ENCODE measurements at regions not wholly inside any gene's neighbourhood (a gene's known extent, or its start where the extent isn't known, plus 50 kb on each side); places are given as distances from the start of the nearest gene placed in this dataset.

DNA sequence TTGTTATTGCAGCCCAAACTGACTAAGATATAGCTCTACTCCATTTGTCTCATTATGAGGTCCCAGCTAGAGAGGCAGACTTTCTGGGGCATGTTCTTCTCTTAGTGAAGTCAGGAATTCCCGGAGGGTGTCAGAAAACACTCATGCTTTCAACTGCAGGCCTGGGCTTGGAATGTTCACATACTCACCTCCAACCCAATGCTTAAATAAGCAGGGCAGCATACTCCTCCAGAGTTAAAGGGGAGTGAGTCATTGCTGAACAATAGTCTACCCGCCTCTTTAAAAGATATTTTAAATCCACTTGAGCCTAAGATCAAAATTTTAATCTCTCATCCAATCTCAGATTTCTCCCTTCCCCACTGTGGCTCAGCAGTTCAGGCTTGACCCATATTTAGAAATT, 167.8 kb upstream of the DPH6 start:
- no peak for ATAC-seq
- Histone ChIP-seq H3K4me1 (ENCODE audit: control insufficient read depth, insufficient read depth, low read length) (no peaks in the 10 kb centered on the region), H3K27ac (ENCODE audit: control insufficient read depth, insufficient read depth) (no peak overlapping the region), H3K36me3 (ENCODE audit: control insufficient read depth in 2 of 2, insufficient read depth in 2 of 2, low read length in 1 of 2) (no peaks in the 10 kb centered on the region), H2AFZ (ENCODE audit: control insufficient read depth, low read depth, low read length) (no peak overlapping the region), H3K79me2 (ENCODE audit: control insufficient read depth, insufficient read depth, low read length) (no peaks in the 10 kb centered on the region), H3K9me3 (replicated peaks; ENCODE audit: control insufficient read depth, insufficient read depth, low read length) (no peaks in the 10 kb centered on the region), H3K9ac (ENCODE audit: control insufficient read depth, insufficient read depth, low read length) (no peak overlapping the region), H3K4me3 (no peak overlapping the region), H3K27me3 (replicated peaks in 1 of 2; ENCODE audit: control insufficient read depth in 2 of 2, insufficient read depth in 2 of 2, low read length in 1 of 2) (no peaks in the 10 kb centered on the region), H3K4me2 (ENCODE audit: control insufficient read depth, insufficient read depth) (no peak overlapping the region), H4K20me1 (ENCODE audit: control insufficient read depth, insufficient read depth) (no peaks in the 10 kb centered on the region)
- RAD21 ChIA-PET (ENCODE audit: unreplicated experiment) = no interaction called here
- intact Hi-C loops (cut with micrococcal nuclease; ENCODE audit: unreplicated experiment) (no loop called here), in situ Hi-C loops (cut with MboI) (no loop called here)
- CTCF ChIA-PET = no interaction called here
- no peak for FAIRE-seq
- TF ChIP-seq NR2F1 (conservative IDR thresholded peaks at IDR 0.05) = no peak
- no peak for TF ChIP-seq RFX5 (IDR thresholded peaks at IDR 0.05; ENCODE audit: low read depth, low read length)
- TF ChIP-seq, protein P1, sequence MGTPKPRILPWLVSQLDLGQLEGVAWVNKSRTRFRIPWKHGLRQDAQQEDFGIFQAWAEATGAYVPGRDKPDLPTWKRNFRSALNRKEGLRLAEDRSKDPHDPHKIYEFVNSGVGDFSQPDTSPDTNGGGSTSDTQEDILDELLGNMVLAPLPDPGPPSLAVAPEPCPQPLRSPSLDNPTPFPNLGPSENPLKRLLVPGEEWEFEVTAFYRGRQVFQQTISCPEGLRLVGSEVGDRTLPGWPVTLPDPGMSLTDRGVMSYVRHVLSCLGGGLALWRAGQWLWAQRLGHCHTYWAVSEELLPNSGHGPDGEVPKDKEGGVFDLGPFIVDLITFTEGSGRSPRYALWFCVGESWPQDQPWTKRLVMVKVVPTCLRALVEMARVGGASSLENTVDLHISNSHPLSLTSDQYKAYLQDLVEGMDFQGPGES (IDR thresholded peaks at IDR 0.05) = no peak
- no peak for TF ChIP-seq FOXM1 (IDR thresholded peaks at IDR 0.05; ENCODE audit: low read depth, low read length)
- no peak for TF ChIP-seq EZH2 (IDR thresholded peaks at IDR 0.05; ENCODE audit: borderline replicate concordance, control insufficient read depth, low read depth, low read length)
- TF ChIP-seq YY1 (IDR thresholded peaks at IDR 0.05; ENCODE audit: low read depth, low read length) = no peak
- TF ChIP-seq BACH1 (IDR thresholded peaks at IDR 0.05; ENCODE audit: borderline replicate concordance) = no peak
- TF ChIP-seq SPI1 (IDR thresholded peaks at IDR 0.05; ENCODE audit: borderline replicate concordance, insufficient read depth, low read depth, low read length) = no peak
- no peak for TF ChIP-seq SREBF1 (IDR thresholded peaks at IDR 0.05; ENCODE audit: low read length)
- no peak for TF ChIP-seq MTA3 (IDR thresholded peaks at IDR 0.05; ENCODE audit: borderline replicate concordance, low read length)
- no peak for TF ChIP-seq KAT2A (conservative IDR thresholded peaks at IDR 0.05; ENCODE audit: control insufficient read depth, low read depth, low read length)
- TF ChIP-seq, protein P2, sequence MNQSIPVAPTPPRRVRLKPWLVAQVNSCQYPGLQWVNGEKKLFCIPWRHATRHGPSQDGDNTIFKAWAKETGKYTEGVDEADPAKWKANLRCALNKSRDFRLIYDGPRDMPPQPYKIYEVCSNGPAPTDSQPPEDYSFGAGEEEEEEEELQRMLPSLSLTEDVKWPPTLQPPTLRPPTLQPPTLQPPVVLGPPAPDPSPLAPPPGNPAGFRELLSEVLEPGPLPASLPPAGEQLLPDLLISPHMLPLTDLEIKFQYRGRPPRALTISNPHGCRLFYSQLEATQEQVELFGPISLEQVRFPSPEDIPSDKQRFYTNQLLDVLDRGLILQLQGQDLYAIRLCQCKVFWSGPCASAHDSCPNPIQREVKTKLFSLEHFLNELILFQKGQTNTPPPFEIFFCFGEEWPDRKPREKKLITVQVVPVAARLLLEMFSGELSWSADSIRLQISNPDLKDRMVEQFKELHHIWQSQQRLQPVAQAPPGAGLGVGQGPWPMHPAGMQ (IDR thresholded peaks at IDR 0.05; ENCODE audit: borderline replicate concordance) = no peak
- TF ChIP-seq DPF2 (IDR thresholded peaks at IDR 0.05) = no peak
- no peak for TF ChIP-seq GABPA (IDR thresholded peaks at IDR 0.05; ENCODE audit: low read depth)
- no peak for TF ChIP-seq FOXK2 (IDR thresholded peaks at IDR 0.05)
- no peak for TF ChIP-seq MEF2A (IDR thresholded peaks at IDR 0.05; ENCODE audit: insufficient read depth, low read depth, low read length)
- WGBS (ENCODE audit: insufficient coverage, insufficient replicate concordance, low lambda C conversion rate, missing lambda C conversion rate) = 3% methylated on average over 2 of the region's 2 CpGs
- SMC1A ChIA-PET (ENCODE audit: uncharacterized antibody, unreplicated experiment) = no interaction called here
- POLR2A ChIA-PET = no interaction called here
- DNase-seq (ENCODE audit: low read depth, low spot score) = no peak
- BruUV-seq (replicated peaks) = no TSS peak

Measured in GM12878 (cell line).